GM18909 (cell line): ENCODE measurements at regions not wholly inside any gene's neighbourhood (a gene's known extent, or its start where the extent isn't known, plus 50 kb on each side); places are given as distances from the start of the nearest gene placed in this dataset.

Experiments
- ATAC-seq: cut with Tn5 transposase; IDR thresholded peaks from one replicate; pipeline ENCODE4 v1.9.1; 2021; ENCODE audit warnings: mild to moderate bottlenecking; ENCODE audit not compliant: unreplicated experiment, poor library complexity

- ATAC-seq = no peak
These were observed 102.0 kb upstream of the ARHGAP24 start for GRCh38 chr4:85372966-85373365.

GRCh38 chr4:85376285-85376684 lies 98.7 kb upstream of the ARHGAP24 start:
- ATAC-seq = no peak

GRCh38 chr4:85381968-85382367 lies 93.0 kb upstream of the ARHGAP24 start:
- no peak for ATAC-seq

- ATAC-seq = no peak
These were observed 83.9 kb upstream of the ARHGAP24 start for GRCh38 chr4:85391071-85391470.

GRCh38 chr4:85391589-85392410 lies 83.2 kb upstream of the ARHGAP24 start:
- peak; percentile 86 for ATAC-seq

- peak; percentile 56 for ATAC-seq
These were observed 81.7 kb upstream of the ARHGAP24 start for GRCh38 chr4:85393201-85393600.

- ATAC-seq = no peak
These were observed 76.7 kb upstream of the ARHGAP24 start for GRCh38 chr4:85398276-85398675.

- ATAC-seq = peak; percentile 65
These were observed 75.7 kb upstream of the ARHGAP24 start for GRCh38 chr4:85399270-85399669.

- ATAC-seq = no peak
These were observed 72.6 kb upstream of the ARHGAP24 start for GRCh38 chr4:85402371-85402770.

- ATAC-seq = no peak
These were observed 68.8 kb upstream of the ARHGAP24 start for GRCh38 chr4:85406185-85406584.

GRCh38 chr4:85407546-85407945 lies 67.4 kb upstream of the ARHGAP24 start:
- no peak for ATAC-seq

- ATAC-seq = no peak
These were observed 66.6 kb upstream of the ARHGAP24 start for GRCh38 chr4:85408301-85408700.

- ATAC-seq = no peak
These were observed 65.7 kb upstream of the ARHGAP24 start for GRCh38 chr4:85409251-85409650.

- ATAC-seq = no peak
These were observed 63.6 kb upstream of the ARHGAP24 start for GRCh38 chr4:85411386-85411785.

GRCh38 chr4:85414972-85415371 lies 60.0 kb upstream of the ARHGAP24 start:
- no peak for ATAC-seq

- ATAC-seq = no peak
These were observed 58.9 kb upstream of the ARHGAP24 start for GRCh38 chr4:85416094-85416493.

GRCh38 chr4:85419103-85419502 lies 55.8 kb upstream of the ARHGAP24 start:
- ATAC-seq = no peak

GRCh38 chr4:85420831-85421230 lies 54.1 kb upstream of the ARHGAP24 start:
- ATAC-seq = no peak

- peak; percentile 66 for ATAC-seq
These were observed 51.5 kb upstream of the ARHGAP24 start for GRCh38 chr4:85423431-85423830.
